Right lobe of liver (tissue), 6 donors: ENCODE measurements at regions not wholly inside any gene's neighbourhood (a gene's known extent, or its start where the extent isn't known, plus 50 kb on each side); places are given as distances from the start of the nearest gene placed in this dataset.

Experiments
- ATAC-seq, 4 donors: fragments of 200-7000 bp; cut with Tn5 transposase; one replicate each; pipeline ENCODE4 v1.9.1; 2020; ENCODE audit warnings: mild to moderate bottlenecking in 4 of 4, moderate library complexity in 4 of 4
- DNase-seq, 3 donors: peaks; one replicate each; pipeline ENCODE4 v3.0.0-alpha.2; 2020
- H3K27ac ChIP-seq, 3 donors: fragments of 200-600 bp; one replicate each; pipeline ENCODE4 v1.8.0; 2022
- H3K27me3 ChIP-seq, 2 donors: fragments of 200-600 bp; one replicate each; pipeline ENCODE4 v1.8.0; 2022
- H3K36me3 ChIP-seq, 4 donors: fragments of 200-600 bp; sonication (generic) in 1 of 4; one replicate each; pipeline versions ENCODE4 v1.5.1 to v1.8.0; 2017 to 2022; ENCODE audit warnings: control low read depth in 1 of 4
- H3K4me1 ChIP-seq, 4 donors: fragments of 200-600 bp; sonication (generic) in 1 of 4; one replicate each; pipeline versions ENCODE4 v1.5.1 to v1.8.0; 2017 to 2022; ENCODE audit warnings: control low read depth in 1 of 4
- H3K4me3 ChIP-seq, 3 donors: fragments of 200-600 bp; one replicate each; pipeline ENCODE4 v1.8.0; 2022
- H3K9me3 ChIP-seq, 4 donors: fragments of 200-600 bp; sonication (generic) in 1 of 4; one replicate each; pipeline versions ENCODE4 v1.5.1 to v1.8.0; 2017 to 2022; ENCODE audit warnings: control low read depth in 1 of 4
- CTCF ChIP-seq, 4 donors: fragments of 200-600 bp in 3 of 4; fragments of 450-650 bp in 1 of 4; IDR thresholded peaks; one replicate each; pipeline versions ENCODE4 v1.5.1 to v1.8.0; 2016 to 2022; ENCODE audit warnings: antibody characterized with exemption in 4 of 4, mild to moderate bottlenecking in 2 of 4
- POLR2A ChIP-seq: fragments of 450-650 bp; IDR thresholded peaks from one replicate; pipeline ENCODE4 v1.6.1; 2017; ENCODE audit warnings: antibody characterized with exemption, mild to moderate bottlenecking
- WGBS: methylation state at CpG from one replicate; pipeline ENCODE4 v1.1.6; 2018; ENCODE audit warnings: low coverage, low lambda C conversion rate; ENCODE audit not compliant: insufficient coverage; ENCODE audit errors: missing lambda C conversion rate; 5-methylcytosine and 5-hydroxymethylcytosine counted together
- intact Hi-C, 2 donors: fragments of 100-400 bp; cut with DNase I; formaldehyde crosslinking; loops; one replicate each; pipeline versions ENCODE4 v1.11.2 to v1.14.1; 2022
- donor health status: DM: no; HTN: yes; CAD: no.
- donor health status: DM: no; HTN: no; CAD: no.
- donor health status: DM: no; HTN: no; CAD: no.
- donor health status: DM: no; HTN: yes; CAD: no.
- donor health status: DM: no; HTN: yes; CAD: no.

GRCh38 chr3:20344400-20344959 is 158.5 kb upstream of the SGO1 start:
- TF ChIP-seq POLR2A, result no peak
- no peak for TF ChIP-seq CTCF (IDR thresholded peaks at IDR 0.05)
- ATAC-seq (no peak), DNase-seq (no peak)
- Histone ChIP-seq H3K4me1 (peaks cover 0 to 4% (median 0%) of the 10 kb centered on the region in 4 donors), H3K27me3 (no peaks in the 10 kb centered on the region), H3K27ac (no peak overlapping the region), H3K36me3 (no peaks in the 10 kb centered on the region), H3K9me3 (no peaks in the 10 kb centered on the region), H3K4me3 (no peak overlapping the region)
- intact Hi-C loops, result no loop called here

- ATAC-seq, result no peak
- Histone ChIP-seq H3K27me3 (no peaks in the 10 kb centered on the region), H3K4me1 (peaks cover 0 to 4% (median 0%) of the 10 kb centered on the region in 4 donors), H3K36me3 (no peaks in the 10 kb centered on the region), H3K9me3 (no peaks in the 10 kb centered on the region), H3K27ac (no peak overlapping the region), H3K4me3 (no peak overlapping the region)
- 17% methylated on average over 1 of the region's 3 CpGs for WGBS
- TF ChIP-seq POLR2A, result no peak
- intact Hi-C loops, result no loop called here
- no peak for DNase-seq
Measured at GRCh38 chr3:20343790-20344189, 157.8 kb upstream of the SGO1 start.

- ATAC-seq (peak; percentile 94 to 99 (median 96)), DNase-seq (peak; percentile 22 to 76 (median 56))
- H3K27ac ChIP-seq, result no peak overlapping the region
- intact Hi-C loops, result no loop called here
- 20% methylated on average over 6 of the region's 6 CpGs for WGBS
- TF ChIP-seq POLR2A, result no peak
- TF ChIP-seq CTCF (IDR thresholded peaks at IDR 0.05), result peak; percentile 81 to 91 (median 87)
- H3K36me3 ChIP-seq, result no peaks in the 10 kb centered on the region
- no peak overlapping the region for H3K4me3 ChIP-seq
- peaks cover 0 to 4% (median 0%) of the 10 kb centered on the region in 4 donors for H3K4me1 ChIP-seq
- no peaks in the 10 kb centered on the region for H3K9me3 ChIP-seq
- H3K27me3 ChIP-seq, result no peaks in the 10 kb centered on the region
Measured at GRCh38 chr3:20340324-20340928, 154.4 kb upstream of the SGO1 start.

DNA sequence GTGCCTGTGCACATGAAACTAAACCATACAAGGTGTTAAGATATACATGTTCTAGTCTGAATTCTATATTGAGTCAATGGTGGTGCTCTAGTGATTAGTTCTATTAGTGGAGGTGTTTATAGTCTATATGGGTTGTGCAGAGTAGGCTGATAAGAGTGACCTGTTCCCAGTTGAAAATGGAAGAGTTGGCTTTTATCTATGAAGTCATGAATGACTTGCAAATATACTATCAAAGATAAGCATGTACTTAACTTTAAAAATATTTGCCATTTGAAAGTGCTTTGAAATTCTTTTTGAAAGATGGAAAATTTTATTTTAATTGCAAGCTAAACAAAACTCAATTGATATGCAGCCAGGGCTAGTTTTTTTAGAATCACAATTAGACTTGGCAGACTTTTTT is 150.6 kb upstream of the SGO1 start:
- Histone ChIP-seq H3K4me3 (no peak overlapping the region), H3K4me1 (peaks cover 0 to 4% (median 0%) of the 10 kb centered on the region in 4 donors), H3K9me3 (no peaks in the 10 kb centered on the region), H3K27ac (no peak overlapping the region), H3K36me3 (no peaks in the 10 kb centered on the region), H3K27me3 (no peaks in the 10 kb centered on the region)
- no peak for DNase-seq
- no peak for ATAC-seq
- TF ChIP-seq CTCF (IDR thresholded peaks at IDR 0.05) (no peak), POLR2A (no peak)
- intact Hi-C loops, result no loop called here

GRCh38 chr3:20334842-20335241 is 148.8 kb upstream of the SGO1 start:
- intact Hi-C loops, result no loop called here
- Histone ChIP-seq H3K4me1 (no peaks in the 10 kb centered on the region), H3K36me3 (no peaks in the 10 kb centered on the region), H3K4me3 (no peak overlapping the region), H3K27me3 (no peaks in the 10 kb centered on the region), H3K27ac (no peak overlapping the region), H3K9me3 (no peaks in the 10 kb centered on the region)
- DNase-seq, result no peak
- no peak for ATAC-seq
- no peak for TF ChIP-seq POLR2A
- no peak for TF ChIP-seq CTCF (IDR thresholded peaks at IDR 0.05)
- 75% methylated on average over 2 of the region's 2 CpGs for WGBS
